ENCODE measurements at regions not wholly inside any gene's neighbourhood (a gene's known extent, or its start where the extent isn't known, plus 50 kb on each side); places are given as distances from the start of the nearest gene placed in this dataset.

DNA sequence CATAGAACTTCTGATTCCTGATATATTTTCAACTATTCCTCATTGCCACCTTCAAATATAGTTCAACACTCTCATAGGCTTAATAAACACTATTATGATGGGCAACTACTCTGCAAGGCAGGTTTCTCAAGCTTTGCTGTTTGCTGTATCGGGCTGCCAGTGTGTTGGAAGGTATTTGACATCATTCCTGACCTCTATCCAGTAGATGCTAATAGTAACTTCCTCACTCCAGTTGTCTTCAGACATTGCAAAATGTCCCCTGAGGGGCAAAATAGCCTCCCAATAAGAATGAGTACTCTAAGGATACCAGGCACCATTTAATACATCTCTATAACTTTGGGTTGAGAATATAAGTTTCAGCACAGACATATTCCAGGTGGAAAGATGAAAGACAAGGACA is 147.5 kb upstream of the PFN2 start:
- TF ChIP-seq CTCF (conservative IDR thresholded peaks at IDR 0.05 in 1 of 2, IDR thresholded peaks at IDR 0.05 in 1 of 2; ENCODE audit: low read depth in 1 of 2, low read length in 2 of 2) (no peak), EZH2 (IDR thresholded peaks at IDR 0.05; ENCODE audit: low read length, missing control alignments) (no peak)

Measured in fibroblast of lung (primary cell).